ENCODE measurements at regions not wholly inside any gene's neighbourhood (a gene's known extent, or its start where the extent isn't known, plus 50 kb on each side); places are given as distances from the start of the nearest gene placed in this dataset.

DNA sequence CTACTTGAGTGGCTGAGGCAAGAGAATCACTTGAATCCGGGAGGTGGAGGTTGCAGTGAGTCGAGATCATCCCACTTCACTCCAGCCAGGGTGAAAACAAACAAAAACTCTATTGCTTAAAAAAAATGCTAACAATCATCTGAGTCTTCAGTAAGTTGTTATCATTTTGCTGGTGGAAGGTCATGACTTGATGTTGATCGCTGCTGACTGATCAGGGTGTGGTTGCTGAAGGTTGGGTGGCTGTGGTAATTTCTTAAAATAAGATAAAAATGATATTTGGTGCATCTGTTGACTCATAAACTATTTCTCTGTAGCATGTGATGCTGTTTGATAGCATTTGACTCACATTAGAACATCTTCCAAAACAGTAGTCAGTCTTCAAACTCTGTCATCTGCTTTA is 349.4 kb upstream of the PAPPA start:
- TF ChIP-seq, protein P1, sequence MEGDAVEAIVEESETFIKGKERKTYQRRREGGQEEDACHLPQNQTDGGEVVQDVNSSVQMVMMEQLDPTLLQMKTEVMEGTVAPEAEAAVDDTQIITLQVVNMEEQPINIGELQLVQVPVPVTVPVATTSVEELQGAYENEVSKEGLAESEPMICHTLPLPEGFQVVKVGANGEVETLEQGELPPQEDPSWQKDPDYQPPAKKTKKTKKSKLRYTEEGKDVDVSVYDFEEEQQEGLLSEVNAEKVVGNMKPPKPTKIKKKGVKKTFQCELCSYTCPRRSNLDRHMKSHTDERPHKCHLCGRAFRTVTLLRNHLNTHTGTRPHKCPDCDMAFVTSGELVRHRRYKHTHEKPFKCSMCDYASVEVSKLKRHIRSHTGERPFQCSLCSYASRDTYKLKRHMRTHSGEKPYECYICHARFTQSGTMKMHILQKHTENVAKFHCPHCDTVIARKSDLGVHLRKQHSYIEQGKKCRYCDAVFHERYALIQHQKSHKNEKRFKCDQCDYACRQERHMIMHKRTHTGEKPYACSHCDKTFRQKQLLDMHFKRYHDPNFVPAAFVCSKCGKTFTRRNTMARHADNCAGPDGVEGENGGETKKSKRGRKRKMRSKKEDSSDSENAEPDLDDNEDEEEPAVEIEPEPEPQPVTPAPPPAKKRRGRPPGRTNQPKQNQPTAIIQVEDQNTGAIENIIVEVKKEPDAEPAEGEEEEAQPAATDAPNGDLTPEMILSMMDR (IDR thresholded peaks at IDR 0.05), result no peak
- TF ChIP-seq POLR2A (IDR thresholded peaks at IDR 0.05), result no peak

All from prostate gland (tissue), 2 donors.